ENCODE measurements at regions not wholly inside any gene's neighbourhood (a gene's known extent, or its start where the extent isn't known, plus 50 kb on each side); places are given as distances from the start of the nearest gene placed in this dataset.

DNA sequence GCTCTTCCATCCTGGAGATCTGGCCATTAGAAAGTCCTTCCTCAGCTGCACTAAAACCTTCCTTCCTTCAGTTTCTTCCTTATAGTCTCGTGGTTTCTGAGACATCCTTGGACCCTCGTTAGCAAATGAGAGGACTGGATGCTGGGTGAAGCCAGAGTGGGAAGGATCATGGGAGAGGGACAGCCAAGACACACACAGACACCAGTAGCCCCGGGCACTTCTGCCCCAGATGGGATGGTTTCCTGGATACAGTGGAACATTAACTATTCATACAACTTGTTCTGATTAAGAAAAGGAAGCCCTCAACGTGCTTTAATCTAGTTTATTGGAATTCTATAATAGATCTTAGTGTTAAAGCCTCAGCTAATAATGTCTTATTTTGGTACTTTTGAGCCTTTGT lies 125.5 kb downstream of the SEC61B start:
- TF ChIP-seq, protein P1, sequence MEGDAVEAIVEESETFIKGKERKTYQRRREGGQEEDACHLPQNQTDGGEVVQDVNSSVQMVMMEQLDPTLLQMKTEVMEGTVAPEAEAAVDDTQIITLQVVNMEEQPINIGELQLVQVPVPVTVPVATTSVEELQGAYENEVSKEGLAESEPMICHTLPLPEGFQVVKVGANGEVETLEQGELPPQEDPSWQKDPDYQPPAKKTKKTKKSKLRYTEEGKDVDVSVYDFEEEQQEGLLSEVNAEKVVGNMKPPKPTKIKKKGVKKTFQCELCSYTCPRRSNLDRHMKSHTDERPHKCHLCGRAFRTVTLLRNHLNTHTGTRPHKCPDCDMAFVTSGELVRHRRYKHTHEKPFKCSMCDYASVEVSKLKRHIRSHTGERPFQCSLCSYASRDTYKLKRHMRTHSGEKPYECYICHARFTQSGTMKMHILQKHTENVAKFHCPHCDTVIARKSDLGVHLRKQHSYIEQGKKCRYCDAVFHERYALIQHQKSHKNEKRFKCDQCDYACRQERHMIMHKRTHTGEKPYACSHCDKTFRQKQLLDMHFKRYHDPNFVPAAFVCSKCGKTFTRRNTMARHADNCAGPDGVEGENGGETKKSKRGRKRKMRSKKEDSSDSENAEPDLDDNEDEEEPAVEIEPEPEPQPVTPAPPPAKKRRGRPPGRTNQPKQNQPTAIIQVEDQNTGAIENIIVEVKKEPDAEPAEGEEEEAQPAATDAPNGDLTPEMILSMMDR (IDR thresholded peaks at IDR 0.05): no peak
- no peak for TF ChIP-seq POLR2A (IDR thresholded peaks at IDR 0.05)
